ENCODE measurements at regions not wholly inside any gene's neighbourhood (a gene's known extent, or its start where the extent isn't known, plus 50 kb on each side); places are given as distances from the start of the nearest gene placed in this dataset.

GRCh38 chr6:235763-236360 lies 56.4 kb upstream of the DUSP22 start:
- Histone ChIP-seq H3K27ac (ENCODE audit: low read depth, low read length, poor library complexity, severe bottlenecking) (no peak overlapping the region), H3K36me3 (ENCODE audit: insufficient read depth, low read length, poor library complexity, severe bottlenecking) (no peaks in the 10 kb centered on the region), H3K27me3 (replicated peaks; ENCODE audit: insufficient read depth, low read depth, low read length, poor library complexity) (no peaks in the 10 kb centered on the region), H3K4me1 (ENCODE audit: insufficient read depth, low read length, poor library complexity, severe bottlenecking) (no peaks in the 10 kb centered on the region), H3K9me3 (ENCODE audit: low read depth, low read length, poor library complexity, severe bottlenecking) (no peaks in the 10 kb centered on the region), H3K4me3 (ENCODE audit: low read depth, low read length, poor library complexity, severe bottlenecking) (peak overlapping the region; percentile 28)
- peak; percentile 29 for DNase-seq (ENCODE audit: low spot score)
- no peak for TF ChIP-seq EZH2 (IDR thresholded peaks at IDR 0.05; ENCODE audit: borderline replicate concordance, low read depth, low read length, poor library complexity, severe bottlenecking)
- TF ChIP-seq, protein P1, sequence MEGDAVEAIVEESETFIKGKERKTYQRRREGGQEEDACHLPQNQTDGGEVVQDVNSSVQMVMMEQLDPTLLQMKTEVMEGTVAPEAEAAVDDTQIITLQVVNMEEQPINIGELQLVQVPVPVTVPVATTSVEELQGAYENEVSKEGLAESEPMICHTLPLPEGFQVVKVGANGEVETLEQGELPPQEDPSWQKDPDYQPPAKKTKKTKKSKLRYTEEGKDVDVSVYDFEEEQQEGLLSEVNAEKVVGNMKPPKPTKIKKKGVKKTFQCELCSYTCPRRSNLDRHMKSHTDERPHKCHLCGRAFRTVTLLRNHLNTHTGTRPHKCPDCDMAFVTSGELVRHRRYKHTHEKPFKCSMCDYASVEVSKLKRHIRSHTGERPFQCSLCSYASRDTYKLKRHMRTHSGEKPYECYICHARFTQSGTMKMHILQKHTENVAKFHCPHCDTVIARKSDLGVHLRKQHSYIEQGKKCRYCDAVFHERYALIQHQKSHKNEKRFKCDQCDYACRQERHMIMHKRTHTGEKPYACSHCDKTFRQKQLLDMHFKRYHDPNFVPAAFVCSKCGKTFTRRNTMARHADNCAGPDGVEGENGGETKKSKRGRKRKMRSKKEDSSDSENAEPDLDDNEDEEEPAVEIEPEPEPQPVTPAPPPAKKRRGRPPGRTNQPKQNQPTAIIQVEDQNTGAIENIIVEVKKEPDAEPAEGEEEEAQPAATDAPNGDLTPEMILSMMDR (conservative IDR thresholded peaks at IDR 0.05; ENCODE audit: low read depth, low read length): no peak
- no TSS peak for BruUV-seq (replicated peaks)
- ChIA-PET POLR2A (ENCODE audit: low non-redundant PET) (no interaction called here), CTCF (no interaction called here)
- intact Hi-C loops (cut with micrococcal nuclease; ENCODE audit: unreplicated experiment): no loop called here

GRCh38 chr6:236519-236918 lies 55.8 kb upstream of the DUSP22 start:
- intact Hi-C loops (cut with micrococcal nuclease; ENCODE audit: unreplicated experiment): no loop called here
- CTCF ChIA-PET: no interaction called here
- POLR2A ChIA-PET (ENCODE audit: low non-redundant PET): no interaction called here
- Histone ChIP-seq H3K4me3 (ENCODE audit: low read depth, low read length, poor library complexity, severe bottlenecking) (no peak overlapping the region), H3K4me1 (ENCODE audit: insufficient read depth, low read length, poor library complexity, severe bottlenecking) (no peaks in the 10 kb centered on the region), H3K27me3 (replicated peaks; ENCODE audit: insufficient read depth, low read depth, low read length, poor library complexity) (no peaks in the 10 kb centered on the region), H3K36me3 (ENCODE audit: insufficient read depth, low read length, poor library complexity, severe bottlenecking) (no peaks in the 10 kb centered on the region), H3K27ac (ENCODE audit: low read depth, low read length, poor library complexity, severe bottlenecking) (no peak overlapping the region), H3K9me3 (ENCODE audit: low read depth, low read length, poor library complexity, severe bottlenecking) (no peaks in the 10 kb centered on the region)
- DNase-seq (ENCODE audit: low spot score): no peak
- TF ChIP-seq, protein P1 (conservative IDR thresholded peaks at IDR 0.05; ENCODE audit: low read depth, low read length): no peak
- TF ChIP-seq EZH2 (IDR thresholded peaks at IDR 0.05; ENCODE audit: borderline replicate concordance, low read depth, low read length, poor library complexity, severe bottlenecking): no peak
- BruUV-seq (replicated peaks): no TSS peak

DNA sequence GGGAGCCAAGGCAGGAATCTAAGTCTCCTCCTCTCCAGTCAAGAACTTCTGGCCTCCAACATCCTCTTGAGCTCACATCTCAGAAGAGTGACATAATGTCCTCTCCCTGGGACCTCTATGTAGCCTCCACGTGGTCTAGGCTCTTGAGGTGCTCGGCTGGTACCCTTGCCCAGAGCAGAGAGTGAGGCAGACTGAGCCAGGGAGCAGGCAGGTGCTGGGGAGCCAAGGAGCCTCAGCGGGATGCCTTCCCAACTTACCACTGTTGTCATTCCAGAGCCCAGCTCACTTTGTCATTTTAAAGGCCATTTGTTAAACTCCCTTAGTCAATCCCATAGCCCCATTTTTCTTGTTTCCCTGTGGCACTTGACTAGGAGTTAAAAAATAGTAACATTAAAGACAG lies 52.1 kb upstream of the DUSP22 start:
- TF ChIP-seq, protein P1 (conservative IDR thresholded peaks at IDR 0.05; ENCODE audit: low read depth, low read length): no peak
- no peak for TF ChIP-seq EZH2 (IDR thresholded peaks at IDR 0.05; ENCODE audit: borderline replicate concordance, low read depth, low read length, poor library complexity, severe bottlenecking)
- intact Hi-C loops (cut with micrococcal nuclease; ENCODE audit: unreplicated experiment): no loop called here
- ChIA-PET CTCF (no interaction called here), POLR2A (ENCODE audit: low non-redundant PET) (no interaction called here)
- Histone ChIP-seq H3K36me3 (ENCODE audit: insufficient read depth, low read length, poor library complexity, severe bottlenecking) (no peaks in the 10 kb centered on the region), H3K27me3 (replicated peaks; ENCODE audit: insufficient read depth, low read depth, low read length, poor library complexity) (no peaks in the 10 kb centered on the region), H3K4me3 (ENCODE audit: low read depth, low read length, poor library complexity, severe bottlenecking) (no peak overlapping the region), H3K9me3 (ENCODE audit: low read depth, low read length, poor library complexity, severe bottlenecking) (no peaks in the 10 kb centered on the region), H3K4me1 (ENCODE audit: insufficient read depth, low read length, poor library complexity, severe bottlenecking) (no peaks in the 10 kb centered on the region), H3K27ac (ENCODE audit: low read depth, low read length, poor library complexity, severe bottlenecking) (no peak overlapping the region)
- no peak for DNase-seq (ENCODE audit: low spot score)
- BruUV-seq (replicated peaks): no TSS peak

Measured in A673 (cell line).